GM19324 (cell line): ENCODE measurements at regions not wholly inside any gene's neighbourhood (a gene's known extent, or its start where the extent isn't known, plus 50 kb on each side); places are given as distances from the start of the nearest gene placed in this dataset.
"Not testable (repeated sequence)": the region's sequence is repeated elsewhere in the genome, so short reads cannot be mapped to it uniquely, and the experiment has no call there.

Experiments used
- ATAC-seq: cut with Tn5 transposase; IDR thresholded peaks from one replicate; pipeline ENCODE4 v1.9.1; 2021; ENCODE audit warnings: mild to moderate bottlenecking, moderate library complexity; ENCODE audit not compliant: unreplicated experiment, low FRiP score

- not testable (repeated sequence) for ATAC-seq
Measured at GRCh38 chr14:105744213-105744787, 217.9 kb downstream of the TMEM121 start.

DNA sequence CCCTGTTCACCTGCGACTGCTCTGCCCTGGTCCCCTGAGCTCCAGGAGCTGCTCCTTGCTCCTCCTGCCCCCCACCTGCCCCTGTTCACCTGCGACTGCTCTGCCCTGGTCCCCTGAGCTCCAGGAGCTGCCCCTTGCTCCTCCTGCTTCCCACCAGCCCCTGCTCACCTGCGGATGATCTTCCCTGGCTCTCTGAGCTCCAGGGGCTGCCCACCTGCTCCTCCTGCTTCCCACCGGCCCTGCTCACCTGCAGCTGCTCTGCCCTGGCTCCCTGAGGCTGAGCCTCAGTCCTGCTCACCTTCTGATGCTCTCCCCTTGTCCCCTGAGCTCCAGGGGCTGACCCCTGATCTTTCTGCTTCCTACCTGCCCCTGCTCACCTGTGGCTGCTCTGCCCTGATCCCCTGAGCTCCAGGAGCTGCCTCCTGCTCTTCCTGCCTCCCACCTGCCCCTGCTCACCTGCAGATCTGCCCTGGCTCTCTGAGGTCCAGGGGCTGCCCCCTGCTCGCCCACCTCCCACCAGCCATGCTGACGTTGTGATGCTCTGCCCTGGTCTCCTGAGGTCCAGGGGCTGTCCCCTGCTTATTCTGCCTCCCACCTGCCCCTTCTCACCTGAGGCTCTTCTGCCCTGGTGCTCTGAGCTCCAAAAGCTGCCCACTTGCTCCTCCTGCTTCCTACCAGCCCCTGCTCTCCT, 219.2 kb downstream of the TMEM121 start:
- no peak for ATAC-seq

DNA sequence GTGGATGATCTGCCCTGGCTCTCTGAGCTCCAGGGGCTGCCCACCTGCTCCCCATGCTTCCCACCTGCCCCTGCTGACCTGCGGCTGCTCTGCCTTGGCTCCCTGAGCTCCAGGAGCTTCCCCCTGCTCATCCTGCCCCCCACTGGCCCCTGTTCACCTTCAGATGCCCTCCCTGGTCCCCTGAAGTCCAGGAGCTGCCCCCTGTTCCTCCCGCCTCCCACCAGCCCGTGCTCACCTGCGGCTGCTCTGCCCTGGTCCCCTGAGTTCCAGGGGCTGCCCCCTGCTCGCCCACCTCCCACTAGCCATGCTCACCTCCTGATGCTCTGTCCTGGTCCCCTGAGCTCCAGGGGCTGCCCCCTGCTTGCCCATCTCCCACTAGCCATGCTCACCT, 219.7 kb downstream of the TMEM121 start:
- ATAC-seq, result no peak

- not testable (repeated sequence) for ATAC-seq
Measured at GRCh38 chr14:105746800-105747502, 220.6 kb downstream of the TMEM121 start.

DNA sequence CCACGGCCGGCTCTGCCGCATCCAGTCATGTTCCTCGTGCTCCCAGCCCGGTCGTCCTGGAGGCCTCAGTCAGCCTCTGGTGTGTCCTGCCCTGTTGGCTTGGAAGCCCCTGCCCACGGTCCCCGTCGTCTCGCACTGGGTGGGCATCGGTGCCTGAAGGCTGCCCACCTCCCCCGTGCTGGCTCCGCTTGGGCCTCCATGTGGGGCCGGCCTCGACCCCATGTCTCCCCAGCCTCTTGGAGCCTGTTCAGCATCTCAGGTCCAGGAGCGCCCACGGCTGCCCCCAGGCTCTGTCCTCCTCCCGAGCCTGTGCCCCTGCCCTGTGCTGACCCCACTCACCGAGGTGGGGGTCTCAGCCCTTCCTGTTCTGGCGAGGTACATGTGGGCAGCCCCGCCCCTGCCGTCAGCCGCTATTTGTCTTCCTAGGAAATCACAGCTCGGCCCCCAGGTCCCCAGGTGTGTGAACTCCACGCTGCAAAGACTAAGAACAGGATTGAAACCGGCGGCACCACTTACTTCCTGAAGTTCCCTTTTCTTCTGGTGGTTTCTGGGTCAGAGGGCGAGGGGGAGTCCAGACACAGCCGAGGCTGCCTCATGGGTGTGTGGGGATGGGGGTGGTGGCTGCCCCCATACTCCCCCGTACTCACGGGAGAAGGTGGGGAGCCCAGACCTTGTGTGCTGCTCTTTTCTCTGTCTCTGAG, 221.3 kb downstream of the TMEM121 start:
- ATAC-seq, result not testable (repeated sequence)

- ATAC-seq, result no peak
Measured at GRCh38 chr14:105748204-105748578, 221.8 kb downstream of the TMEM121 start.

GRCh38 chr14:105748710-105749109, 222.3 kb downstream of the TMEM121 start:
- not testable (repeated sequence) for ATAC-seq

DNA sequence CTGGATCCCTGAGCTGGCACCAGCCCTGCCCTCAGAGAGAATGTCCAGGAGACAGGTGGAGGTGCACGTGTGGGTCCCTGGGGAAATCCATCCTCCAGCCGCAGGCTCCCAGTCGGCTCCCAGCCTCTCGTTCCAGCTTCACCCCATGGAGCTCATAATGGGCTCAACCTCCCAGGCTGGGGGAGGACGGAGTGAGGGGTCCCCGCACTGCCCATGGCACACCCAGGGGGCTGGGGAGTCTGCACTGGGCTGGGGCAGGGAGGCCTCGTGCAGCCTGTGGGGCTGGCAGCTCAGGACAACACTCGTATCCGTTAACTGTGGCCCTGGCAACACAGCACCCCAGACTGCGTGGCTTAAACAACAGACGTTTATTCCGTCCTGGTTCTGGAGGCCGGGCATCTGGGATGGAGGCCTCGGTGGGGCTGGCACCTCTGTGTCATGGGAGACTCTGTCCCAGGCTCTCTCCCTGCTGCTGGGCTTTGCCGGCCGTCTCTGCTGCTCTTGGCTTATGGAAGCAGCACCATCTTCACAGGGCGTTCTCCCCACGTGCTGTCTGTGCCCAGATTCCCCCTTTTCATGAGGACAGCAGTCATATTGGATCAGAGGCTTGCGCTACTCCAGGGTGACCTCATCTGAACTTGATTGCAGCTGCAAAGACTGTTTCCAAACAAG, 223.6 kb downstream of the TMEM121 start:
- not testable (repeated sequence) for ATAC-seq

DNA sequence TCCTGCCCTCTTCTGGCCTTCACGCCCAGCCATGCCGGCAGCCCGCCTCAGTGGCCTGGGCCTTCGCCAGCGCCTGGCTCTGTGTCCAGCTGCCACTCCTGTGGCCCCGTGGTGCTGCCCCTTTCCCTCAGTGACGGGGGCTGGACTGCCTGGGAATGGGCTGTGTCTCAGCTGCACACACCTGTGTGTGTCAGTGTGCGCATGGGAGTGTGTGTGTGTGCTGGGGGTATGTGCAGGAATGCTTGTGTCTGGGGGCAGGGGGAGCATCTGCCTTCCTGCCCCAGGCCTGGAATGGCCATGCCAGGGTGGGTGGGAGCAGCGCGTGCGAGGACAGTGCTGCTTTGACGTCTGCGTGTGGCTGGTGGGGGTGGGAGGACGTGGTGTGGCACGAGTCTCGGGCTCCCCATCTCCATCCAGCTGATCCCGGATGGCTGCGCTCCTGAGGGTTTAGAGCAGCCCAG, 224.9 kb downstream of the TMEM121 start:
- ATAC-seq, result not testable (repeated sequence)

GRCh38 chr14:105752420-105752819, 226.0 kb downstream of the TMEM121 start:
- ATAC-seq, result not testable (repeated sequence)

DNA sequence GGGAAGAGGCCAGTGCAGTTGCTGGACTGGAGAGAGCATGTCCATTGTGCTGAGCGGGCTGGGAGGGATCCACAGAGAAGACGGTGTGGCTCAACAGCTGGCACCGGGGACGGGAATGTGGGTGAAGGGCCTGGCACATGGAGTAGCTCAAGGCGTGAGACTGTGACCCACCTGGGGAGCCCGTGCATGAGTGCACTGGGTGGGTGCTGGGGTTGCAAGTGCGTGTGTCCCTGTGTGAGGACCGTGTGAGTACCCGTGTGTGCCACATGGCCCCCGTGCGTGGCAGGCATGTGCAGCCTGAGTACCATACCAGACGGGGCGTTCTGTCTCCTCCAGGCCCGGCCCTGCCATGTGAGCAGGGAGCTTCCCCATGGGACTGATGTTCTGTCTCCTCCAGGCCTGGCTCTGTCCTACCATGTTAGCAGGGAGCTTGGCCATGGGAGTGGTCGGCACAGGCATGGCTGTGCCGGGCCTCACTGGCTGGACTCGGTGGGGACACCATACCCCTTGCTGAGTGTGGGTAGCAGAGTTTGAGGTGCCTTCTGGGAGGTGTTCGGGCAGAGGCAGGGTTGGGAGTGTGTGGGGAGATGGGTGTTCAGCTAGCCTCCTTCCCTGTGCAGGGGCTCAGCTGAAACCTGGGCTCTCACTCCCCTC, 234.4 kb downstream of the TMEM121 start:
- ATAC-seq, result no peak

- not testable (repeated sequence) for ATAC-seq
Measured at GRCh38 chr14:105761345-105761740, 235.0 kb downstream of the TMEM121 start.

DNA sequence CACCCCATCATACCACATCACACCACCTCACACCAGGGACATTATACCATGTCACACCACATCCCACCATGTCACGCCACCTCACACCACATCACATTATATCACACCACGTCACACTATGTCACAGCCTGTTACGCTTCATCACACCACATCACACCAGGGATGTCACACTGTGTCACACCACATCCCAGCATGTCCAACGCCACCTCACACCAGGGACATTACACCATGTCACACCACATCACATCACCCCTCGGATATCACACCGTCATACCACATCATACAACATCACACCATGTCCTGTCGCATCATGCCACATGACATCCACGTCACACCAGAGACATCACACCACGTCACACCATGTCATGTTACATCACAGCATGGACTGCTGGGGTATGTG, 235.5 kb downstream of the TMEM121 start:
- ATAC-seq, result no peak

DNA sequence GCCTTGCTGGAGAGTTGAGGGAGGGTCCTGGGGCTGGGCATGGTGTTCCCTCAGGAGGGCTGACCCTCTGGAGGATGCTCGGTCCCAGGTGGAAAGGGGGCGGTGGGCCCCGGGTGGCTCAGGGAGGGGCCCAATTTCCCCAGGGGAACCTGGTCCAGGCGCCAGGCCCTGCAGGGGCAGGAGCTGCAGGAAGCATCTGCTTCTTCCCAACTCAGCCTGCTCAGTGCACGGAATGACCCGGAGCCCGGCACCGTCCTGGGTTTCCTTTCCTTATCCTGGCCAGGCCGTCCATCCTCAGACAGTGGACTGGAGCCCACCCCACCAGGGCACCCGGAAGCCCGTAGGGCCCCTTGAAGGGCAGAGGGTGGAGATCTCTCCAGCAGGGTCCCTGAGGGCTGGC, 235.9 kb downstream of the TMEM121 start:
- ATAC-seq, result not testable (repeated sequence)

DNA sequence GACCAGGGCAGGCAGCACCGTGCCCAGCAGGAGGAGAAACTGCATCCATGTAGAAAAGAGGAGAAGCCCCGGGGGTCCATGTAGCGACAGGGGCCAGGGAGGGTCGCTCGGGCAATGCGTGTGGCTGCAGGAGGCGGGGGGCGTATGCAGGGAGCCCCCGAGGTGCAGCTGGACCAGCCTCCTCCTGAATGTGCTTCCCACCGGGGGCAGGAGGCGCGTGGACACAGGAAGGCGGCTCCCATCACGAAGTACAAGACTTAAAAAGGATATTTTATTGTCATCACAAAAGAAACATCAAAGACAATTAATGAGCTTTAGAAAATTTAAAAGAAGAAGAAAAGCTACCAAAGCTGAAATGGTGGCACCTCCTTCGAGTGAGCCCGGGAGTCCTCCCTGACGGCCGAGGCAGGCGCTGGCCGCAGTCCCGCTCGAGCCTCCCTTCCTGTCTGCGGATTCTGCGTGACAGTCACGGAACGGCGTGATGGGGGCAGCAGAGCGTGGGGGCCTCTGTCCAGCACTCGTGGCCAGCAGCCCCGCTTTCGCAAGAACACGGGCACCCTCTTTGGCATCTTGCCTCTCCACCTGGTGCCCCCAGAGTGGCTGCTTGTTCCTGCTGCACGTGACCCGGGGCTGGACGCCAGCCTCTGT, 238.0 kb downstream of the TMEM121 start:
- not testable (repeated sequence) for ATAC-seq

- not testable (repeated sequence) for ATAC-seq
Measured at GRCh38 chr14:105765072-105765825, 238.9 kb downstream of the TMEM121 start.

- no peak for ATAC-seq
Measured at GRCh38 chr14:105765893-105766614, 239.7 kb downstream of the TMEM121 start.

DNA sequence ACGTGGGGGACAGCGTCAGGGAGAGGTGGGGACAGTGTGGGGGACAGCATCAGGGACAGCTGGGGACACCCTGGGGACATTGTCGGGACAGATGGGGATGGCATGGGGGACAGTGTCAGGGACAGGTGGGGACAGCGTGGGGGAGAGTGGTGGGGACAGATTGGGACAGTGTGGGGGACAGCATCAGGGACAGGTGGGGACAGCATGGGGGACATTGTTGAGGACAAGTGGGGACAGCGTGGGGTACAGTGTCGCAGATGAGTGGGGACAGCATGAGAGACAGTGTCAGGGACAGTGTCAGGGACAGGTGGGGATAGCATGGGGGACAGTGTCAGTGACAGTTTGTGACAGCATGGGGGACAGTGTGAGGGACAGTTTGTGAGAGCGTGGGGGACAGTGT, 240.9 kb downstream of the TMEM121 start:
- ATAC-seq, result no peak
